IMR-90 (cell line): ENCODE measurements at regions not wholly inside any gene's neighbourhood (a gene's known extent, or its start where the extent isn't known, plus 50 kb on each side); places are given as distances from the start of the nearest gene placed in this dataset.

Experiments used
- CHD1 ChIP-seq: IDR thresholded peaks from 2 replicates; pipeline ENCODE4 v1.6.1; 2012; ENCODE audit warnings: low read depth, low read length, improper control_type of control experiment
- FOS ChIP-seq: fragments of 150-350 bp; IDR thresholded peaks from 2 replicates; pipeline ENCODE4 v1.6.1; 2016; ENCODE audit warnings: low read depth, low read length
- POLR2A ChIP-seq: IDR thresholded peaks from 2 replicates; pipeline ENCODE4 v1.6.1; 2012; ENCODE audit warnings: mild to moderate bottlenecking, low read depth, low read length
- TF ChIP-seq, protein P1 (sequence below): conservative IDR thresholded peaks from 2 replicates; pipeline ENCODE4 v1.5.1; 2012; ENCODE audit warnings: mild to moderate bottlenecking, low read depth, low read length, improper control_type of control experiment

DNA sequence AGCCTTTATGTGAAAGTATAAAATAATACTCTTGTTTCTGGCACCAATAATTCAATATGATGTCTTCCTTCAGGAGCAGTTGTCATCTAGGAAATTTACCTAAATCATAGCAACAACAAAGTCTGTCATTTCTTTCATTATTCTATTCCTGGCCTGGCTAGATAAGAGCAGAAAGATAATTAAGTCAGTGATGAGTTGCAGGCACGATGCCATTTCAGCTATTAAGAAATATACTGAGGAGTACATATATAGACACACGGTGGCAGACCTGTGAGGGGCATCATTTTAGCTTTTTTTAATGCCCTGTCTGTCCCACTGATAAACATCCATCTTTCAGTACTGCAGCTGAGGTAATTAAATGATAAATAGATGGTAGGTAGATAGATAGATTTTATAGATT lies 756.1 kb upstream of the EPHA7 start:
- TF ChIP-seq FOS (no peak), POLR2A (no peak), CHD1 (no peak)
- TF ChIP-seq, protein P1, sequence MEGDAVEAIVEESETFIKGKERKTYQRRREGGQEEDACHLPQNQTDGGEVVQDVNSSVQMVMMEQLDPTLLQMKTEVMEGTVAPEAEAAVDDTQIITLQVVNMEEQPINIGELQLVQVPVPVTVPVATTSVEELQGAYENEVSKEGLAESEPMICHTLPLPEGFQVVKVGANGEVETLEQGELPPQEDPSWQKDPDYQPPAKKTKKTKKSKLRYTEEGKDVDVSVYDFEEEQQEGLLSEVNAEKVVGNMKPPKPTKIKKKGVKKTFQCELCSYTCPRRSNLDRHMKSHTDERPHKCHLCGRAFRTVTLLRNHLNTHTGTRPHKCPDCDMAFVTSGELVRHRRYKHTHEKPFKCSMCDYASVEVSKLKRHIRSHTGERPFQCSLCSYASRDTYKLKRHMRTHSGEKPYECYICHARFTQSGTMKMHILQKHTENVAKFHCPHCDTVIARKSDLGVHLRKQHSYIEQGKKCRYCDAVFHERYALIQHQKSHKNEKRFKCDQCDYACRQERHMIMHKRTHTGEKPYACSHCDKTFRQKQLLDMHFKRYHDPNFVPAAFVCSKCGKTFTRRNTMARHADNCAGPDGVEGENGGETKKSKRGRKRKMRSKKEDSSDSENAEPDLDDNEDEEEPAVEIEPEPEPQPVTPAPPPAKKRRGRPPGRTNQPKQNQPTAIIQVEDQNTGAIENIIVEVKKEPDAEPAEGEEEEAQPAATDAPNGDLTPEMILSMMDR: no peak
